Mucosa of descending colon (tissue), 3 donors: ENCODE measurements at regions not wholly inside any gene's neighbourhood (a gene's known extent, or its start where the extent isn't known, plus 50 kb on each side); places are given as distances from the start of the nearest gene placed in this dataset.

Experiments used
- ATAC-seq: fragments of 200-7000 bp; cut with Tn5 transposase; one replicate; pipeline ENCODE4 v1.9.1; 2020; ENCODE audit warnings: mild to moderate bottlenecking, moderate library complexity
- DNase-seq, 3 donors: peaks; one replicate each; pipeline ENCODE4 v3.0.0-alpha.2; 2020
- H3K36me3 ChIP-seq: fragments of 200-600 bp; one replicate; pipeline ENCODE4 v1.8.0; 2021; ENCODE audit warnings: low read depth, mild to moderate bottlenecking
- H3K4me1 ChIP-seq: fragments of 200-600 bp; one replicate; pipeline ENCODE4 v1.8.0; 2021; ENCODE audit warnings: low read depth, mild to moderate bottlenecking
- H3K4me3 ChIP-seq: fragments of 200-600 bp; one replicate; pipeline ENCODE4 v1.8.0; 2021; ENCODE audit warnings: mild to moderate bottlenecking
- H3K9me3 ChIP-seq: fragments of 200-600 bp; one replicate; pipeline ENCODE4 v1.8.0; 2021; ENCODE audit warnings: mild to moderate bottlenecking
- intact Hi-C, 2 donors: fragments of 100-400 bp; cut with DNase I in 1 of 2; cut with micrococcal nuclease in 1 of 2; formaldehyde crosslinking; loops; one replicate each; pipeline versions ENCODE4 v1.11.0 to v1.11.1; 2022; cut with DNase I, micrococcal nuclease
- TF ChIP-seq, protein P1 (sequence below): fragments of 200-600 bp; IDR thresholded peaks from one replicate; pipeline ENCODE4 v1.8.0; 2022; ENCODE audit warnings: antibody characterized with exemption, mild to moderate bottlenecking
- donor health status: DM: no; HTN: no; CAD: no; lungs with moderate emphysema.
- donor health status: DM: no; HTN: no; CAD: no.
- donor health status: DM: no; HTN: yes; CAD: no.

DNA sequence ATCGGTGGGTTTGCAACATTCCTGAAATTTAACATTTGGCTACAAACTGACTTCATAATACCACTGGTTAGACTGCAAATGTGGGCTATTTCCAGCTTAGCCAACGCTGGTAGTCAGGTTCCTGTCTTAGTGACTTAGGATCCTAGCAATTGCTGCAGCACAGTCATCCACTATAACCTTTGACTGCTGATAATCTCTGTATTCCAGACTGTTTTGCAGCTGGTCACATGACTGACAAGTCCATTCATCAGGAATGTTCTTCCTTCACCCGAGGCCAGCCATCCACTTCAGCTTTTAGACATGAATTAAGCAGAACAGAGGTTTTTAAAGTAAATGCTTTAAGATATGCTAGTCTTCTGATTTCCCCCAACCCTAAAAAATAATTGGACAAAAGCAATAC lies 425.9 kb upstream of the MPDZ start:
- intact Hi-C loops, result no loop called here
- no peaks in the 10 kb centered on the region for H3K36me3 ChIP-seq
- no peaks in the 10 kb centered on the region for H3K9me3 ChIP-seq
- no peak for DNase-seq
- TF ChIP-seq, protein P1, sequence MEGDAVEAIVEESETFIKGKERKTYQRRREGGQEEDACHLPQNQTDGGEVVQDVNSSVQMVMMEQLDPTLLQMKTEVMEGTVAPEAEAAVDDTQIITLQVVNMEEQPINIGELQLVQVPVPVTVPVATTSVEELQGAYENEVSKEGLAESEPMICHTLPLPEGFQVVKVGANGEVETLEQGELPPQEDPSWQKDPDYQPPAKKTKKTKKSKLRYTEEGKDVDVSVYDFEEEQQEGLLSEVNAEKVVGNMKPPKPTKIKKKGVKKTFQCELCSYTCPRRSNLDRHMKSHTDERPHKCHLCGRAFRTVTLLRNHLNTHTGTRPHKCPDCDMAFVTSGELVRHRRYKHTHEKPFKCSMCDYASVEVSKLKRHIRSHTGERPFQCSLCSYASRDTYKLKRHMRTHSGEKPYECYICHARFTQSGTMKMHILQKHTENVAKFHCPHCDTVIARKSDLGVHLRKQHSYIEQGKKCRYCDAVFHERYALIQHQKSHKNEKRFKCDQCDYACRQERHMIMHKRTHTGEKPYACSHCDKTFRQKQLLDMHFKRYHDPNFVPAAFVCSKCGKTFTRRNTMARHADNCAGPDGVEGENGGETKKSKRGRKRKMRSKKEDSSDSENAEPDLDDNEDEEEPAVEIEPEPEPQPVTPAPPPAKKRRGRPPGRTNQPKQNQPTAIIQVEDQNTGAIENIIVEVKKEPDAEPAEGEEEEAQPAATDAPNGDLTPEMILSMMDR, result no peak
- ATAC-seq, result no peak
- no peaks in the 10 kb centered on the region for H3K4me1 ChIP-seq
- no peak overlapping the region for H3K4me3 ChIP-seq

DNA sequence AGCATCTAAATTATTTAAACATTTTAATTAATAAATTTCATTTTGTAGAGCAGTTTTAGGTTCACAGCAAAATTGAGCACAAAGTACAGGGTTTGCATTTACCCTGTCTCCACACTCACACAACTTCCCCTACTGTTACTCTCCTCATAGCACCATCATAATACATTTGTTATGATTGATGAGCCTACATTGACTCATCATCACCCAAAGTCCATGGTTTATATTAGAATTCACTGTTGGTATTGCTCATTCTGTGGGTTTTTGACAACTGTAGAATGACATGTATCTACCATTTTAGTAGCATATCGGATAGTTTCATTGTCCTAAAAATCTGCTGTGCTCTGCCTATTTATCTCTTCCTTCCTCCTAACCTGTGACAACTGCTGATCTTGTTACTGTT lies 411.1 kb upstream of the MPDZ start:
- H3K4me3 ChIP-seq, result no peak overlapping the region
- TF ChIP-seq, protein P1, result no peak
- no peak for DNase-seq
- intact Hi-C loops, result no loop called here
- H3K4me1 ChIP-seq, result no peaks in the 10 kb centered on the region
- H3K9me3 ChIP-seq, result no peaks in the 10 kb centered on the region
- no peaks in the 10 kb centered on the region for H3K36me3 ChIP-seq
- ATAC-seq, result no peak

DNA sequence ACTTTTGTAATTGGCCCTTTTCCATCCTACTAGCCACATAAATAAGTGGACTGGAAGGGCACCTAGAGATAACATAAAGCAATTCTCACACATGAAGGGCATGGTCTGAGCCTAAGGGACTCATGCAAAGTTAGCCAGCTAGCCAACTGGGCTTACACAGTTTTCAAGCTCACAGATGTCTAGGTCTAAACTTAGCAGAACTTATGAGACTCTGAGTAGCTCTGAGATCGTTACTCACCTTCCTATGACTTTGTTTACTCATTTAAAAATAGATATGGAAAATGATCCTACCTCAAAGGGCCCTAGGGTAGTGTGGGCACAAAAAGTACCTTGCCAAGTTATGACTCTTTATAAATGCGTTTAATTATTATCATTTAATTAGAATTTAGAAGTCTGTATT lies 410.4 kb upstream of the MPDZ start:
- ATAC-seq, result no peak
- no peak overlapping the region for H3K4me3 ChIP-seq
- no peaks in the 10 kb centered on the region for H3K4me1 ChIP-seq
- intact Hi-C loops, result no loop called here
- DNase-seq, result no peak
- H3K36me3 ChIP-seq, result no peaks in the 10 kb centered on the region
- TF ChIP-seq, protein P1, result no peak
- no peaks in the 10 kb centered on the region for H3K9me3 ChIP-seq

DNA sequence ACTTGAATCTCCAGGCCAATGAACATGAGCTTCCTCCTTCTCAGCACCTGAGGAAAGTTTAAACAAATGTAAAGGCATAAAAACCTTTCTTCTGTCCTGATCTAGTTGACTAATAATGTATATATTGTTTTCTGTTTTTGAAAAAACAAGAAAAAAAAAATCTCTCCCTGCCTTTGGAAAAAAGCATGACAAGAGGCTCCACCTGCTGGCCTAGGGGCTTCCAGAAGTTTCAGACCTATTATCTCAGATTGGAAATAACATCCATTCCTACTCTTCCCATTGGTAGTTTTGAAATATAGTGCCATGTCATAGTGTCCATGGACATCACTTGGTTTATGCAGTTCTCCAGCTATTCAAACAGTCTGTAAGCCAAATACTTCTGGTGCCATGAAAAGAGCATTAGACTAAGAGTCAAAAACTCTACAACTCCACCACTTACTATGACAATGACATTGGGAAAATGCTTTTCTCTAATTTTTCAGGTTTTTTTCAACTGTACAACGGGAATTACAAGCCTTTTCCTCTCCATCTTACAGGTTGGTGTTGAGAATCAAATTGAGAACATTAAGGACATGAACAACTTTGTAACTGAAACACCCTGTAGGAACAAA lies 409.6 kb upstream of the MPDZ start:
- TF ChIP-seq, protein P1, result no peak
- no peaks in the 10 kb centered on the region for H3K4me1 ChIP-seq
- no peak overlapping the region for H3K4me3 ChIP-seq
- H3K36me3 ChIP-seq, result no peaks in the 10 kb centered on the region
- ATAC-seq, result no peak
- no peaks in the 10 kb centered on the region for H3K9me3 ChIP-seq
- DNase-seq, result no peak
- intact Hi-C loops, result no loop called here

DNA sequence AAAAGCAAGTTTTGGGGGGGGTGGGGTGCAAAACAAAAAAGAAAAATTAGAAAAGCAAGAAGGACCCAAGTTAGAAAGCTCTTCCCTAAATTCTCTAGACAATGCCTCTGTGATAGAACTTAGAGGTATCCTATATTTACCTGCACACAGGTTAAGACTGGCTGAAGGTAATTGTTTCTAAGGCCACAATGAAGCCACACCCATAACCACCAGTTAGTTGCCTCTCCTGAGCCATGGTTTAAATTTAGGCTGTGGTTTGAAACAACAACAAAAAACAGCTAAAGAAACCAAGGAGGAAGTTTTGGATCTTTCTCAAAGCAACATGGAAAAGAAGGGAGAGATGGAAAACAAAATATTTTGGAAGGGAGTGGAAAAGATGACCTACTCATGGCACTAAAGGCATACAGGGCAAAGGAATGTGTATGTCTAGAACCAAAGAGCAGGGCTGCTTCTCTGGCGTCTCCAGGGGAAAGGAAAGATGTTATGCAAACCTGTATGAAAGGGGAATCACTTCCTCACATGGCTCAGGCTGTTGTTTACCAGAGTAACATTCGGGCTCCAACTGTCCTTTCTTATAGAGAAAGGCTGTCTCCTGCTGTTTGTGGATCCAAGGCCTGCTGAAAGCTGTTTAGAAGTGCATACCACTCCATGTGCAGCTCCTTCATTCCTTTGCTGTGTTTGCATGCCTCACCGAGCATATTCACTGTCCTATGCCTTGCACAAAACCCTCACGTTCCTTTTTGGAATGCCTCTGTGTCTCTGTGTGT lies 408.9 kb upstream of the MPDZ start:
- no peaks in the 10 kb centered on the region for H3K4me1 ChIP-seq
- TF ChIP-seq, protein P1, result no peak
- ATAC-seq (no peak), DNase-seq (no peak)
- no peaks in the 10 kb centered on the region for H3K9me3 ChIP-seq
- intact Hi-C loops, result no loop called here
- no peak overlapping the region for H3K4me3 ChIP-seq
- H3K36me3 ChIP-seq, result no peaks in the 10 kb centered on the region
